ENCODE measurements at regions not wholly inside any gene's neighbourhood (a gene's known extent, or its start where the extent isn't known, plus 50 kb on each side); places are given as distances from the start of the nearest gene placed in this dataset.

- no TSS peak for BruUV-seq (replicated peaks)
- CTCF ChIA-PET: no interaction called here
- intact Hi-C loops (cut with micrococcal nuclease): no loop called here
Measured at GRCh38 chr1:34650800-34651199, 104.0 kb upstream of the GJB5 start.

GRCh38 chr1:34653110-34653509 is 101.7 kb upstream of the GJB5 start:
- POLR2A ChIA-PET (ENCODE audit: unreplicated experiment): no interaction called here
- DNase-seq: no peak
- no peaks in the 10 kb centered on the region for H3K36me3 ChIP-seq (ENCODE audit: low read depth, low read length)

More at GRCh38 chr1:34650800-34651199, 104.0 kb upstream of the GJB5 start:
- H3K27me3 ChIP-seq (ENCODE audit: low read length): peaks cover 91% of the 10 kb centered on the region
- no peak for TF ChIP-seq CTCF (conservative IDR thresholded peaks at IDR 0.05; ENCODE audit: low read depth, low read length)
- TF ChIP-seq EZH2phosphoT487 (IDR thresholded peaks at IDR 0.05; ENCODE audit: borderline replicate concordance, low read length): no peak
- TF ChIP-seq EZH2 (IDR thresholded peaks at IDR 0.05; ENCODE audit: low read length, unreplicated experiment): no peak
- no peak overlapping the region for H3K27ac ChIP-seq (ENCODE audit: low read length)
- no peaks in the 10 kb centered on the region for H4K20me1 ChIP-seq (ENCODE audit: low read length)
- H3K4me1 ChIP-seq (ENCODE audit: insufficient read depth, low read length): no peaks in the 10 kb centered on the region
- H3K36me3 ChIP-seq (ENCODE audit: low read depth, low read length): no peaks in the 10 kb centered on the region
- H3F3A ChIP-seq (ENCODE audit: low read length, unreplicated experiment): no peaks in the 10 kb centered on the region
- H3K4me2 ChIP-seq (ENCODE audit: low read length): no peak overlapping the region
- ATAC-seq: no peak
- H3K9ac ChIP-seq (ENCODE audit: low read length): no peak overlapping the region
- POLR2A ChIA-PET (ENCODE audit: unreplicated experiment): no interaction called here
- no peak overlapping the region for H3K4me3 ChIP-seq (ENCODE audit: low read length)
- no peak overlapping the region for H2AFZ ChIP-seq (ENCODE audit: low read length)
- no peak for DNase-seq
- H3K9me3 ChIP-seq (ENCODE audit: low read length): no peaks in the 10 kb centered on the region
- H3K79me2 ChIP-seq (ENCODE audit: low read length): no peaks in the 10 kb centered on the region
- H3K9me2 ChIP-seq (replicated peaks; ENCODE audit: low read length): no peaks in the 10 kb centered on the region

More at GRCh38 chr1:34653110-34653509, 101.7 kb upstream of the GJB5 start:
- Histone ChIP-seq H3K27ac (ENCODE audit: low read length) (no peak overlapping the region), H3K4me2 (ENCODE audit: low read length) (no peak overlapping the region), H3K4me1 (ENCODE audit: insufficient read depth, low read length) (no peaks in the 10 kb centered on the region), H3K9me3 (ENCODE audit: low read length) (no peaks in the 10 kb centered on the region), H2AFZ (ENCODE audit: low read length) (no peak overlapping the region), H3K9me2 (replicated peaks; ENCODE audit: low read length) (no peaks in the 10 kb centered on the region), H3K79me2 (ENCODE audit: low read length) (no peaks in the 10 kb centered on the region), H3K4me3 (ENCODE audit: low read length) (no peak overlapping the region), H3F3A (ENCODE audit: low read length, unreplicated experiment) (no peaks in the 10 kb centered on the region), H4K20me1 (ENCODE audit: low read length) (no peaks in the 10 kb centered on the region), H3K27me3 (ENCODE audit: low read length) (peaks cover 90% of the 10 kb centered on the region), H3K9ac (ENCODE audit: low read length) (no peak overlapping the region)
- CTCF ChIA-PET: no interaction called here
- TF ChIP-seq EZH2 (IDR thresholded peaks at IDR 0.05; ENCODE audit: low read length, unreplicated experiment) (no peak), CTCF (conservative IDR thresholded peaks at IDR 0.05; ENCODE audit: low read depth, low read length) (no peak), EZH2phosphoT487 (IDR thresholded peaks at IDR 0.05; ENCODE audit: borderline replicate concordance, low read length) (no peak)
- no peak for ATAC-seq
- no TSS peak for BruUV-seq (replicated peaks)
- intact Hi-C loops (cut with micrococcal nuclease): no loop called here
